Heart left ventricle (tissue), 13 donors: ENCODE measurements at regions not wholly inside any gene's neighbourhood (a gene's known extent, or its start where the extent isn't known, plus 50 kb on each side); places are given as distances from the start of the nearest gene placed in this dataset.

Source experiments
- CTCF ChIP-seq, 12 donors: fragments of 200-600 bp; sonication (generic) in 4 of 12; IDR thresholded peaks; one replicate each; pipeline versions ENCODE4 v1.5.0 to v1.8.0; 2018 to 2022; ENCODE audit warnings: antibody characterized with exemption in 12 of 12, mild to moderate bottlenecking in 5 of 12
- POLR2A ChIP-seq, 2 donors: fragments of 450-650 bp; IDR thresholded peaks; one replicate each; pipeline ENCODE4 v1.6.1; 2017; ENCODE audit warnings: antibody characterized with exemption in 2 of 2, mild to moderate bottlenecking in 2 of 2, moderate library complexity in 2 of 2
- donor health status: ischemic (EF 13 %, LVEDD 7.1; RV severe dilation, severe dysfunction).
- donor health status: DM: no; HTN: yes; CAD: no.
- donor health status: DM: no; HTN: no; CAD: no.
- donor health status: ischemic (EF 25% LVEDD 6.9; RV normal size, moderate dysfunction).
- donor health status: ischemic (EF 25% LVEDD 5.7; RV mildly dilated, moderate dysfunction).
- donor health status: ischemic (EF 35%, LVEDD 5.7; RV mildly dilated, moderate dysfunction).
- donor health status: nonischemic (EF 11% LVEDD 7.7; RV severe dilation, severe dysfunction).
- donor health status: DM: yes; HTN: yes; CAD: no.
- donor health status: PGD.
- donor health status: ischemic (EF 29% LVEDD 5.4; RV normal size, mild dysfunction).
- donor health status: nonischemic (EF 23%, LVEDD 6.1; RV moderate dilation, normal function).

GRCh38 chr6:104606361-104606760 is 253.4 kb downstream of the HACE1 start:
- TF ChIP-seq CTCF (IDR thresholded peaks at IDR 0.05) (no peak), POLR2A (IDR thresholded peaks at IDR 0.05) (no peak)
